ENCODE measurements at regions not wholly inside any gene's neighbourhood (a gene's known extent, or its start where the extent isn't known, plus 50 kb on each side); places are given as distances from the start of the nearest gene placed in this dataset.
"Not testable (repeated sequence)": the region's sequence is repeated elsewhere in the genome, so short reads cannot be mapped to it uniquely, and the experiment has no call there.

GRCh38 chr18:1006965-1007364, 102.3 kb downstream of the ADCYAP1 start:
- Histone ChIP-seq H3K4me1 (ENCODE audit: insufficient read depth, low read length) (no peaks in the 10 kb centered on the region), H3K36me3 (ENCODE audit: insufficient read depth, low read length) (no peaks in the 10 kb centered on the region), H2AFZ (ENCODE audit: low read depth, low read length) (no peak overlapping the region)

GRCh38 chr18:1011349-1011748, 106.7 kb downstream of the ADCYAP1 start:
- no peaks in the 10 kb centered on the region for H3K36me3 ChIP-seq (ENCODE audit: insufficient read depth, low read length)
- H3K27me3 ChIP-seq (ENCODE audit: insufficient read depth, low read length) = no peaks in the 10 kb centered on the region
- H3K9me3 ChIP-seq (ENCODE audit: low read length) = no peaks in the 10 kb centered on the region
- no peak overlapping the region for H2AFZ ChIP-seq (ENCODE audit: low read depth, low read length)
- no peak overlapping the region for H3K4me3 ChIP-seq (ENCODE audit: low read length)
- no peaks in the 10 kb centered on the region for H3K4me1 ChIP-seq (ENCODE audit: insufficient read depth, low read length)

More at GRCh38 chr18:1006965-1007364, 102.3 kb downstream of the ADCYAP1 start:
- Histone ChIP-seq H3K4me3 (ENCODE audit: low read length) (no peak overlapping the region), H3K27me3 (ENCODE audit: insufficient read depth, low read length) (no peaks in the 10 kb centered on the region), H3K9me3 (ENCODE audit: low read length) (no peaks in the 10 kb centered on the region)

- Histone ChIP-seq H3K36me3 (ENCODE audit: insufficient read depth, low read length) (no peaks in the 10 kb centered on the region), H3K4me3 (ENCODE audit: low read length) (no peak overlapping the region), H3K4me1 (ENCODE audit: insufficient read depth, low read length) (peaks cover 11% of the 10 kb centered on the region), H3K27me3 (ENCODE audit: insufficient read depth, low read length) (no peaks in the 10 kb centered on the region), H2AFZ (ENCODE audit: low read depth, low read length) (no peak overlapping the region), H3K9me3 (ENCODE audit: low read length) (no peaks in the 10 kb centered on the region)
Measured at GRCh38 chr18:1012775-1013174, 108.1 kb downstream of the ADCYAP1 start.

- H3K4me3 ChIP-seq (ENCODE audit: low read length) = no peak overlapping the region
- H2AFZ ChIP-seq (ENCODE audit: low read depth, low read length) = no peak overlapping the region
- H3K27me3 ChIP-seq (ENCODE audit: insufficient read depth, low read length) = no peaks in the 10 kb centered on the region
- H3K9me3 ChIP-seq (ENCODE audit: low read length) = no peaks in the 10 kb centered on the region
- peaks cover 14% of the 10 kb centered on the region for H3K4me1 ChIP-seq (ENCODE audit: insufficient read depth, low read length)
- H3K36me3 ChIP-seq (ENCODE audit: insufficient read depth, low read length) = no peaks in the 10 kb centered on the region
Measured at GRCh38 chr18:1013951-1014350, 109.3 kb downstream of the ADCYAP1 start.

GRCh38 chr18:1014509-1014908, 109.8 kb downstream of the ADCYAP1 start:
- no peak overlapping the region for H2AFZ ChIP-seq (ENCODE audit: low read depth, low read length)
- H3K4me1 ChIP-seq (ENCODE audit: insufficient read depth, low read length) = peaks cover 14% of the 10 kb centered on the region
- H3K27me3 ChIP-seq (ENCODE audit: insufficient read depth, low read length) = no peaks in the 10 kb centered on the region
- no peak overlapping the region for H3K4me3 ChIP-seq (ENCODE audit: low read length)
- H3K9me3 ChIP-seq (ENCODE audit: low read length) = no peaks in the 10 kb centered on the region
- no peaks in the 10 kb centered on the region for H3K36me3 ChIP-seq (ENCODE audit: insufficient read depth, low read length)

- peaks cover 14% of the 10 kb centered on the region for H3K4me1 ChIP-seq (ENCODE audit: insufficient read depth, low read length)
- H2AFZ ChIP-seq (ENCODE audit: low read depth, low read length) = no peak overlapping the region
Measured at GRCh38 chr18:1014951-1015624, 110.4 kb downstream of the ADCYAP1 start.

GRCh38 chr18:1015777-1016176, 111.1 kb downstream of the ADCYAP1 start:
- Histone ChIP-seq H3K36me3 (ENCODE audit: insufficient read depth, low read length) (no peaks in the 10 kb centered on the region), H3K9me3 (ENCODE audit: low read length) (no peaks in the 10 kb centered on the region), H2AFZ (ENCODE audit: low read depth, low read length) (no peak overlapping the region), H3K4me1 (ENCODE audit: insufficient read depth, low read length) (peaks cover 14% of the 10 kb centered on the region), H3K27me3 (ENCODE audit: insufficient read depth, low read length) (no peaks in the 10 kb centered on the region), H3K4me3 (ENCODE audit: low read length) (no peak overlapping the region)

More at GRCh38 chr18:1014951-1015624, 110.4 kb downstream of the ADCYAP1 start:
- no peak overlapping the region for H3K4me3 ChIP-seq (ENCODE audit: low read length)
- no peaks in the 10 kb centered on the region for H3K27me3 ChIP-seq (ENCODE audit: insufficient read depth, low read length)
- no peaks in the 10 kb centered on the region for H3K9me3 ChIP-seq (ENCODE audit: low read length)
- H3K36me3 ChIP-seq (ENCODE audit: insufficient read depth, low read length) = no peaks in the 10 kb centered on the region

- Histone ChIP-seq H3K4me1 (ENCODE audit: insufficient read depth, low read length) (peaks cover 14% of the 10 kb centered on the region), H3K4me3 (ENCODE audit: low read length) (no peak overlapping the region), H3K36me3 (ENCODE audit: insufficient read depth, low read length) (no peaks in the 10 kb centered on the region), H3K9me3 (ENCODE audit: low read length) (no peaks in the 10 kb centered on the region), H2AFZ (ENCODE audit: low read depth, low read length) (no peak overlapping the region), H3K27me3 (ENCODE audit: insufficient read depth, low read length) (no peaks in the 10 kb centered on the region)
Measured at GRCh38 chr18:1017227-1018058, 112.8 kb downstream of the ADCYAP1 start.

- H3K27me3 ChIP-seq (ENCODE audit: insufficient read depth, low read length) = no peaks in the 10 kb centered on the region
- no peaks in the 10 kb centered on the region for H3K36me3 ChIP-seq (ENCODE audit: insufficient read depth, low read length)
- peaks cover 14% of the 10 kb centered on the region for H3K4me1 ChIP-seq (ENCODE audit: insufficient read depth, low read length)
- H3K4me3 ChIP-seq (ENCODE audit: low read length) = no peak overlapping the region
- no peak overlapping the region for H2AFZ ChIP-seq (ENCODE audit: low read depth, low read length)
- H3K9me3 ChIP-seq (ENCODE audit: low read length) = no peaks in the 10 kb centered on the region
Measured at GRCh38 chr18:1018181-1018681, 113.6 kb downstream of the ADCYAP1 start.

GRCh38 chr18:1019191-1019590, 114.5 kb downstream of the ADCYAP1 start:
- no peaks in the 10 kb centered on the region for H3K27me3 ChIP-seq (ENCODE audit: insufficient read depth, low read length)
- no peaks in the 10 kb centered on the region for H3K36me3 ChIP-seq (ENCODE audit: insufficient read depth, low read length)
- H3K4me1 ChIP-seq (ENCODE audit: insufficient read depth, low read length) = peaks cover 14% of the 10 kb centered on the region
- H3K4me3 ChIP-seq (ENCODE audit: low read length) = no peak overlapping the region
- no peaks in the 10 kb centered on the region for H3K9me3 ChIP-seq (ENCODE audit: low read length)
- H2AFZ ChIP-seq (ENCODE audit: low read depth, low read length) = no peak overlapping the region

GRCh38 chr18:1020731-1021344, 116.2 kb downstream of the ADCYAP1 start:
- no peak overlapping the region for H3K4me3 ChIP-seq (ENCODE audit: low read length)
- H2AFZ ChIP-seq (ENCODE audit: low read depth, low read length) = no peak overlapping the region
- H3K9me3 ChIP-seq (ENCODE audit: low read length) = no peaks in the 10 kb centered on the region
- H3K36me3 ChIP-seq (ENCODE audit: insufficient read depth, low read length) = no peaks in the 10 kb centered on the region
- H3K4me1 ChIP-seq (ENCODE audit: insufficient read depth, low read length) = peaks cover 14% of the 10 kb centered on the region
- no peaks in the 10 kb centered on the region for H3K27me3 ChIP-seq (ENCODE audit: insufficient read depth, low read length)

GRCh38 chr18:1026930-1027329, 122.3 kb downstream of the ADCYAP1 start:
- H3K4me3 ChIP-seq (ENCODE audit: low read length) = no peak overlapping the region
- no peaks in the 10 kb centered on the region for H3K4me1 ChIP-seq (ENCODE audit: insufficient read depth, low read length)
- no peaks in the 10 kb centered on the region for H3K27me3 ChIP-seq (ENCODE audit: insufficient read depth, low read length)
- H2AFZ ChIP-seq (ENCODE audit: low read depth, low read length) = no peak overlapping the region
- no peaks in the 10 kb centered on the region for H3K36me3 ChIP-seq (ENCODE audit: insufficient read depth, low read length)
- H3K9me3 ChIP-seq (ENCODE audit: low read length) = no peaks in the 10 kb centered on the region

- not testable (repeated sequence) for H3K4me3 ChIP-seq (ENCODE audit: low read length); H3K9me3 ChIP-seq (ENCODE audit: low read length); H3K4me1 ChIP-seq (ENCODE audit: insufficient read depth, low read length); H2AFZ ChIP-seq (ENCODE audit: low read depth, low read length); H3K36me3 ChIP-seq (ENCODE audit: insufficient read depth, low read length); H3K27me3 ChIP-seq (ENCODE audit: insufficient read depth, low read length)
Measured at GRCh38 chr18:1033092-1033491, 128.4 kb downstream of the ADCYAP1 start.
